DND-41 (cell line): ENCODE measurements at regions not wholly inside any gene's neighbourhood (a gene's known extent, or its start where the extent isn't known, plus 50 kb on each side); places are given as distances from the start of the nearest gene placed in this dataset.

Experiments
- ATAC-seq: fragments of 200-7000 bp; cut with Tn5 transposase; 3 replicates; pipeline ENCODE4 v1.9.1; 2021; ENCODE audit warnings: low read depth; ENCODE audit not compliant: insufficient read depth
- DNase-seq: peaks from one replicate; pipeline ENCODE4 v3.0.0-alpha.2; 2020
- H2AFZ ChIP-seq: 2 replicates; pipeline ENCODE4 v1.6.0; 2012; ENCODE audit warnings: low read depth, low read length
- H3K27ac ChIP-seq: 2 replicates; pipeline ENCODE4 v1.5.1; 2012; ENCODE audit warnings: low read length, inconsistent platforms
- H3K27me3 ChIP-seq: fragments of 200-600 bp; sonication (generic); 2 replicates; pipeline ENCODE4 v1.6.0; 2012; ENCODE audit warnings: low read length, mild to moderate bottlenecking, inconsistent platforms; ENCODE audit not compliant: insufficient read depth, poor library complexity
- H3K36me3 ChIP-seq: 2 replicates; pipeline ENCODE4 v1.5.1; 2012; ENCODE audit warnings: low read length, inconsistent platforms; ENCODE audit not compliant: insufficient read depth
- H3K4me1 ChIP-seq: 2 replicates; pipeline ENCODE4 v1.5.1; 2012; ENCODE audit warnings: mild to moderate bottlenecking, low read length; ENCODE audit not compliant: insufficient read depth
- H3K4me2 ChIP-seq: 2 replicates; pipeline ENCODE4 v1.6.0; 2012; ENCODE audit warnings: mild to moderate bottlenecking, moderate library complexity, low read length, inconsistent platforms; ENCODE audit not compliant: insufficient read depth
- H3K4me3 ChIP-seq, 2 experiments: fragments of 200-600 bp in 1 of 2; shearing (Covaris generic) in 1 of 2; 2 replicates each; pipeline ENCODE4 v1.5.1; 2012 to 2016; ENCODE audit warnings: inconsistent platforms in 2 of 2, low read length in 2 of 2, mild to moderate bottlenecking in 2 of 2, low read depth in 1 of 2, moderate library complexity in 1 of 2
- H3K79me2 ChIP-seq: 2 replicates; pipeline ENCODE4 v1.6.0; 2012; ENCODE audit warnings: low read length, inconsistent platforms; ENCODE audit not compliant: insufficient read depth
- H3K9ac ChIP-seq: 2 replicates; pipeline ENCODE4 v1.6.0; 2012; ENCODE audit warnings: low read depth, mild to moderate bottlenecking, inconsistent platforms, low read length, moderate library complexity
- H3K9me3 ChIP-seq: 2 replicates; pipeline ENCODE4 v1.5.1; 2012; ENCODE audit warnings: low read length, moderate library complexity, mild to moderate bottlenecking, inconsistent platforms; ENCODE audit not compliant: insufficient read depth, severe bottlenecking
- H4K20me1 ChIP-seq: 2 replicates; pipeline ENCODE4 v1.6.0; 2012; ENCODE audit warnings: low read length; ENCODE audit not compliant: insufficient read depth
- CTCF ChIP-seq: IDR thresholded peaks from 2 replicates; pipeline ENCODE4 v1.5.1; 2012; ENCODE audit warnings: borderline replicate concordance, low read length, moderate library complexity, mild to moderate bottlenecking; ENCODE audit not compliant: poor library complexity, severe bottlenecking; ENCODE audit errors: extremely low read depth
- EZH2 ChIP-seq: IDR thresholded peaks from 3 replicates; pipeline ENCODE4 v1.6.1; 2012; ENCODE audit warnings: borderline replicate concordance, low read depth, mild to moderate bottlenecking, moderate library complexity, low read length, inconsistent platforms; ENCODE audit not compliant: severe bottlenecking

- Histone ChIP-seq H4K20me1 (no peaks in the 10 kb centered on the region), H3K4me1 (no peaks in the 10 kb centered on the region), H3K27ac (no peak overlapping the region), H3K27me3 (no peaks in the 10 kb centered on the region), H3K36me3 (no peaks in the 10 kb centered on the region), H3K9ac (no peak overlapping the region), H3K9me3 (no peaks in the 10 kb centered on the region), H2AFZ (no peak overlapping the region), H3K79me2 (no peaks in the 10 kb centered on the region), H3K4me2 (no peak overlapping the region), H3K4me3 (no peak overlapping the region)
- no peak for ATAC-seq
- TF ChIP-seq CTCF, result no peak
- TF ChIP-seq EZH2, result no peak
- no peak for DNase-seq
Measured at GRCh38 chr7:96415293-96415940, 93.5 kb upstream of the SLC25A13 start.

GRCh38 chr7:96414931-96415292 lies 93.0 kb upstream of the SLC25A13 start:
- Histone ChIP-seq H3K79me2 (no peaks in the 10 kb centered on the region), H3K27me3 (no peaks in the 10 kb centered on the region), H3K27ac (no peak overlapping the region), H3K9ac (no peak overlapping the region), H3K4me2 (no peak overlapping the region), H3K4me1 (no peaks in the 10 kb centered on the region), H3K9me3 (no peaks in the 10 kb centered on the region), H4K20me1 (no peaks in the 10 kb centered on the region), H3K36me3 (no peaks in the 10 kb centered on the region), H2AFZ (no peak overlapping the region), H3K4me3 (no peak overlapping the region)
- 0 out of 3 replicates have a peak, but pooled peaks have one; percentile 52 for ATAC-seq
- peak; percentile 15 for DNase-seq
- TF ChIP-seq CTCF, result peak; percentile 61
- no peak for TF ChIP-seq EZH2

- no peak overlapping the region for H2AFZ ChIP-seq
- no peak overlapping the region for H3K9ac ChIP-seq
- no peaks in the 10 kb centered on the region for H3K36me3 ChIP-seq
- H3K4me3 ChIP-seq, result no peak overlapping the region
- H3K79me2 ChIP-seq, result no peaks in the 10 kb centered on the region
- peaks cover 3% of the 10 kb centered on the region for H3K27me3 ChIP-seq
- no peaks in the 10 kb centered on the region for H3K4me1 ChIP-seq
- no peak for TF ChIP-seq EZH2
- TF ChIP-seq CTCF, result no peak
- no peaks in the 10 kb centered on the region for H4K20me1 ChIP-seq
- DNase-seq (no peak), ATAC-seq (no peak)
- H3K9me3 ChIP-seq, result no peaks in the 10 kb centered on the region
- H3K4me2 ChIP-seq, result no peak overlapping the region
- H3K27ac ChIP-seq, result no peak overlapping the region
Measured at GRCh38 chr7:96410126-96410839, 88.4 kb upstream of the SLC25A13 start.
